ENCODE measurements at regions not wholly inside any gene's neighbourhood (a gene's known extent, or its start where the extent isn't known, plus 50 kb on each side); places are given as distances from the start of the nearest gene placed in this dataset.
"Not testable (repeated sequence)": the region's sequence is repeated elsewhere in the genome, so short reads cannot be mapped to it uniquely, and the experiment has no call there.

DNA sequence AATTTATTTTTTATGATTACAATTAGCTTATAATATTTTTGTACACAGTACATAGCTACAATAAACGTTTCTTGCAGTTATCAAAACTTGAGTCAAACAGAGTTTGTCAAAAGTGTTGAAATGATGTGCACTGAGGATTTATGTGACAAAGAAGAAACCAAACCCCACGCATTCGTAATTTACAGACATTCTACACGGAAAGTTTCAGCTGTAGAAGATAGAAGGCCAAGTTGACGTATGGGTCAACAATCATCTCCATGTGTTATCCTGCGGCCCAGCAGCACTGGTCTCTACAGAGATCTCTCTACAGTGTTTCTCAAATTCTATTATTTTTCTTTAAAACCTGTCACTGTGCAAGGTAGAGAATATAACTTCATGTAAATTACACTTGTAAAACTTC is 1507.6 kb downstream of the PCDH9 start:
- intact Hi-C loops (cut with micrococcal nuclease), result no loop called here

- intact Hi-C loops (cut with micrococcal nuclease), result no loop called here
These were observed 1510.3 kb downstream of the PCDH9 start for GRCh38 chr13:65719831-65720230.

- intact Hi-C loops (cut with micrococcal nuclease), result no loop called here
These were observed 1519.6 kb downstream of the PCDH9 start for GRCh38 chr13:65710514-65710913.

GRCh38 chr13:65697843-65698242 is 1532.3 kb downstream of the PCDH9 start:
- intact Hi-C loops (cut with micrococcal nuclease), result no loop called here

DNA sequence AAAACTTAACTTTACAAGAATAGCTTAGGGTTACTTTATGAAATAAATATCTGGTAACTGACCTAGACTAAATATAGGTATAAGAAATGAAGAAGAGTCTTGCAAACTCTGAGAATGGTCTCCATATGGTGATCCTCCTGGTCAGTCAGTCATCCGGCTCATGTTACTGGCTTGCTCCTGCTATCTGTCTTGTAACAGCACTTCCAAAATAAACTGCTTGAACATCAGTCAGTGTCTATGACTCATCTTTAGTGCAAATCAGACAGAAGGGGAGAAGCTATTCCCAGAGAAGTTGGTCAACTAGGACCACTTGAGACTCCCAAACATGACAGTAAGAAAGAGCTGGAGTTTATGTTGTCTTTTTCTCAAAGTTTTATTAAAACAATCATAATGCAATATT is 1550.9 kb downstream of the PCDH9 start:
- intact Hi-C loops (cut with micrococcal nuclease), result no loop called here

- intact Hi-C loops (cut with micrococcal nuclease), result no loop called here
These were observed 1552.2 kb downstream of the PCDH9 start for GRCh38 chr13:65677906-65678305.

GRCh38 chr13:65675383-65675782 is 1554.8 kb downstream of the PCDH9 start:
- intact Hi-C loops (cut with micrococcal nuclease), result not testable (repeated sequence)

- intact Hi-C loops (cut with micrococcal nuclease), result no loop called here
These were observed 1560.0 kb downstream of the PCDH9 start for GRCh38 chr13:65670014-65670625.

GRCh38 chr13:65660731-65661130 is 1569.4 kb downstream of the PCDH9 start:
- intact Hi-C loops (cut with micrococcal nuclease), result no loop called here

DNA sequence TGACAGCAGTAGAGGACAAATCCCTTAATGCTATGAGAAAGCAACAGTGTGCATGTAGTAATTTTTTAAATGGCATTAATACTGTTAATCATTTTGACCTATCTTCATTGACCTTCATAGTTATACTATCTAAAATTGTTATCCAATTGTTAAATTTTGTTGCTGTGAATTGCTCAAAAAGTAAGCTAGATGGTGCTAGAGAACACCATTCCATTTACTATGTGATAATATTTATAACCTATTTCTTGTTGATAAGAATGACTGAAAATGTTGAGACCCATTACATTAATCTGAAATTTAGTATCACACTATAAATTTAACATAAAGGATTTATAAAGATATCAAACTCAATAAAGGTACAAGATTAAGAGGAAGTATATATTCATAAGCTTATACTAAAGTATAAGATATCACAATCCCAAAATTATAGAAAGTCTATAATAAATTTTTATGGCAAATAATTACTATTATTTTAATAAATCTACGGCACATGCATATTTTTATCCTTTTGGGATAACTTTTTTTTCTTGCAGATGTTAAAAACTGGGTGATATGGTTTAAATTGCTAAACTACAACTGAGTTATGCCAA is 1573.3 kb downstream of the PCDH9 start:
- intact Hi-C loops (cut with micrococcal nuclease), result no loop called here

DNA sequence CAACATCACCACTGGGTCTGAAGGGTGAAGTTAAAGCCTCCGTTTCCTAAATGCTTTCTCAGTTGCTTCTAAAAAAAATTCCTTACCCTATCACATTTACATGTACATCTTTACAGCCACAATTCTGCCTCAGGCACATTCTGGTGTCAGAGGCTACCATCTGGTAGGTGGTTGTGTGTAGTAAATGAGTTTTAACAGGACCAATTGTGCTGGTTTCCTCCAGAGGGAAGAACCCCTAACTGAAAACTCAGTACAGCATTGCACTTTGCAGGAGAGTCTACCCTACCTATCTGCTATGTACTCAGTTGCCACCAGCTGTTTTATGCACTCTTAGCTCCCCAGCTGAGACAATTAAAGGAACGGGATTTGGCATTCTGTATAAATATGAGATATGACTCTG is 1576.5 kb downstream of the PCDH9 start:
- intact Hi-C loops (cut with micrococcal nuclease), result no loop called here

DNA sequence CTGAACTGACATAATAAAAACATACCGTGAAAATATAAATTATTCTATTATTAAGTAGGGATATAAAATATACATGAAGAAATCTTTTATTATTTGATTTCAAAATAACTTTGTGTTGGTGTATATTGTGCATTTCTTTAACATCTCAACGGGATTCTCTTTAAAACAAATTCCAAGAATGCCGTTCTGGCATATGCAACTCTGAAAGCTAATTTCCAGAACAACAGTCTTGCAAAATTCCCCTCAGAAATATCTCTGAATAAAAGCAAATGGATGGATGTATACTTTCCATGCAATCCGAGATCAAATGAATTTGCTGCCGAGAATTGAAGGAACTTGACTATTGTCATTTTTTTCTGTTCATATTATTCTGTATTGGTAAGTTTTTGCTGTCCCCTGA is 1579.8 kb downstream of the PCDH9 start:
- intact Hi-C loops (cut with micrococcal nuclease), result no loop called here

GRCh38 chr13:65642996-65643395 is 1587.1 kb downstream of the PCDH9 start:
- intact Hi-C loops (cut with micrococcal nuclease), result no loop called here

DNA sequence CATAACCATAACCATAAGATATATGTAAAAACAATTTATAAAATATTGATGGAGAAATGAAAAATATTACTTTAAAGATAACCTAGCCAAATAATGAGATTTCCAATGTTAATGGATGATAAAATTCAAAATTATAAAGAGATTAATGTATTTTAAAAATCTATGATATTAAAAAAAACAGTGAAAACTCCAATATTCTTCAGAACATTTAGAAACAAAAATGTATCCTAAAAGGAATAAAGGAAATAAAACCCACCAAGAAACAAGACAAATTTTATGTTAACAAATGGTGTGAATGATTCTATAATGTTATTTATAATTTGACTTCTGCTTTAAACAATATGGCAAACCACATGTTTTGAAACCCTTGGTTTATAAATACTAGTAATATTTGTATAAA is 1587.8 kb downstream of the PCDH9 start:
- intact Hi-C loops (cut with micrococcal nuclease), result no loop called here

- intact Hi-C loops (cut with micrococcal nuclease), result loop anchor here (5.0 kb wide), 2 partner anchors 1106 to 1599 kb away; no protein-coding TSS in a partner anchor
These were observed 1591.5 kb downstream of the PCDH9 start for GRCh38 chr13:65638572-65639168.

DNA sequence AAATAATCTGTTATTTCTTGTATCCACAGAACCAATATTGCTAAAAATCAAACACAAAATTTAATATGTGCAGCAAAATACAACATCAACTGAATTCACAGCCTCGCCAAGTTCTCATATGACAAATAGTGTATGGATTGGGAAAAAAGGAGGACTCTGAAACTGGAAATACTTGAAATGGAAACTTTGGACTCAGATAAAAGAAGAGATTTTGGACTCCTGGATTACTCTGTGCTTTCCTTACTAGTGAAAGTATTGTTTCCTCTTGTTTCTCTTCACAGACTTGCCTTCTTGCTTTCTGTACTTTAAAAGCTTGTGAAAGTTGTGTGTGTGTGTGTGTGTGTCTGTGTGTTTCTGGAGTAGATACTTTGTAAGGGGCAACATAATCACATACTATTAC is 1596.3 kb downstream of the PCDH9 start:
- intact Hi-C loops (cut with micrococcal nuclease), result loop anchor here (1.0 kb wide), 1 partner anchor 16 kb away; no protein-coding TSS in a partner anchor

GRCh38 chr13:65631078-65631477 is 1599.1 kb downstream of the PCDH9 start:
- intact Hi-C loops (cut with micrococcal nuclease), result no loop called here

GRCh38 chr13:65629926-65630325 is 1600.2 kb downstream of the PCDH9 start:
- intact Hi-C loops (cut with micrococcal nuclease), result no loop called here

DNA sequence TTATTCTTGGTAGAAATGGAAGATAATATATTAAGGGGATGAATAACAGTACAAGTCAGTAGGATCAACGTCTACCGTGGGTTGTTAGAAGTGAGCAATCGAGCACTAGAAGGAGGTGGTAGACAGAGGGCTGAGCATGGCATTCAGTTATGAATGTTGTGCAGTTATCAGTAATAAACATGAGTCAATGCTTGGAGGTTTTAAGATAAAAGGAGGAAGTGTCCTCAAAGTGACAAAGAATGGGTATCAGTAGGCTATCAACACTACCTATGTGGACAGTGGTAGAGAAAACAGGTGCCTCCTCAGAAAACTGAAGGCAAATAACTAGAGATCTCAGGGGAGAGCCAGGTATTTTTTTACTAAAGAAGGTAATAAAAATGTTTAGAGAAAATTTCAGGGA is 1607.0 kb downstream of the PCDH9 start:
- intact Hi-C loops (cut with micrococcal nuclease), result no loop called here

- intact Hi-C loops (cut with micrococcal nuclease), result no loop called here
These were observed 1614.6 kb downstream of the PCDH9 start for GRCh38 chr13:65615506-65615905.

DNA sequence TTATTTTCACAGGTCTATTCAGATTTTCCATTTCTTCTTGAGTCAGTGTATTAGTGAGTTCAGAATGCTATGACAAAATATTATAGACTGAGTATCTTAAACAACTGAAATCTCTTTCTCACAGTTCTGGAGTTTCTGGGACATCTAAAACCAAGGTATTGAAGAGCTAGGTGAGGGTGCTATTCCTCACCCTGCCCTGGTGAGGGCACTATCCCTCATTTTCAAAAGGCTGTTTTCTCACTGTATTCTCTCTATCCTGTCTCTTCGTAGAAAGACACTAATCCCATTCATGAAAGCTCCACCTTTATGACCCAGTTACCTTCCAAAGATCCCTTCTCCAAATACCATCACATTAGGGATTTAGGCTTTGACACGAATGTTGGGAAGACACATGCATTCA is 1617.1 kb downstream of the PCDH9 start:
- intact Hi-C loops (cut with micrococcal nuclease), result no loop called here

GRCh38 chr13:65609350-65609749 is 1620.8 kb downstream of the PCDH9 start:
- intact Hi-C loops (cut with micrococcal nuclease), result no loop called here

DNA sequence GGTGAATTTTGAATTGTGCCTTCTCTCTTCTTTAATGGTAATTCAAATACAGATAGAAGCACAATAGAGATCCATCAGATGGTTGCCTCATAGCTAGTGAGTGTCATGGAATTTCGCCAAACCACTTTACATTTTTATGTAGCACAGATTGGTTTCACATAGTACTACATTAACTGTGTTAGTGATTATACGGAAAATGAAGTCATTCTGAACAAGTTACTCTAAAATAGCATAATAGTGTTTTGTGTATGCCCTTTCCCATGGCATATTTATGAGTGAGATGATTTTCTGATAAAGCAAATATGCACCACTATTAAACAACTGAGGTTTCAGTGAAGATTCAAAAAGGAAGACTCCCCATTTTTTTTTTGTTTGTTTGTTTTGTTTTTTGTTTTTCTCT is 1623.5 kb downstream of the PCDH9 start:
- intact Hi-C loops (cut with micrococcal nuclease), result no loop called here

Data from T-helper 1 cell treated with Interleukin-12 subunit alpha and Interleukin-12 subunit beta and Interleukin-4 antibody, amounts not matched to agents 30 ng/mL and 1 ng/mL, for 36 hours (primary cell).